Activated CD4-positive, alpha-beta T cell treated with anti-CD3 and anti-CD28 coated beads, Interleukin-2, Interleukin-4, amounts not matched to agents 100 ng/mL and 50 ng/mL, durations not matched to agents 16 hours and 8 hours (primary cell): ENCODE measurements at regions not wholly inside any gene's neighbourhood (a gene's known extent, or its start where the extent isn't known, plus 50 kb on each side); places are given as distances from the start of the nearest gene placed in this dataset.

ENCODE experiments used
- DNase-seq: peaks from one replicate; pipeline ENCODE4 v3.0.0-alpha.2; 2020; ENCODE audit warnings: low spot score

GRCh38 chr3:22485954-22486353 is 717.2 kb upstream of the UBE2E2 start:
- DNase-seq, result no peak

- DNase-seq, result no peak
Observed at GRCh38 chr3:22490747-22491146, 712.4 kb upstream of the UBE2E2 start.

GRCh38 chr3:22491344-22491743 is 711.8 kb upstream of the UBE2E2 start:
- no peak for DNase-seq

- DNase-seq, result no peak
Observed at GRCh38 chr3:22492342-22492741, 710.8 kb upstream of the UBE2E2 start.

GRCh38 chr3:22495241-22495640 is 707.9 kb upstream of the UBE2E2 start:
- DNase-seq, result no peak

GRCh38 chr3:22495791-22496190 is 707.3 kb upstream of the UBE2E2 start:
- no peak for DNase-seq

GRCh38 chr3:22496641-22497040 is 706.5 kb upstream of the UBE2E2 start:
- DNase-seq, result no peak

GRCh38 chr3:22506871-22507270 is 696.3 kb upstream of the UBE2E2 start:
- DNase-seq, result no peak

GRCh38 chr3:22507709-22508108 is 695.4 kb upstream of the UBE2E2 start:
- no peak for DNase-seq

- DNase-seq, result no peak
Observed at GRCh38 chr3:22523925-22524324, 679.2 kb upstream of the UBE2E2 start.

- DNase-seq, result no peak
Observed at GRCh38 chr3:22526266-22526837, 676.8 kb upstream of the UBE2E2 start.

GRCh38 chr3:22536541-22536940 is 666.6 kb upstream of the UBE2E2 start:
- no peak for DNase-seq

- no peak for DNase-seq
Observed at GRCh38 chr3:22537560-22537959, 665.6 kb upstream of the UBE2E2 start.

- no peak for DNase-seq
Observed at GRCh38 chr3:22542311-22542710, 660.8 kb upstream of the UBE2E2 start.

GRCh38 chr3:22555753-22556435 is 647.2 kb upstream of the UBE2E2 start:
- no peak for DNase-seq

GRCh38 chr3:22565393-22565792 is 637.7 kb upstream of the UBE2E2 start:
- no peak for DNase-seq

GRCh38 chr3:22568285-22568684 is 634.8 kb upstream of the UBE2E2 start:
- DNase-seq, result no peak

GRCh38 chr3:22569570-22569969 is 633.6 kb upstream of the UBE2E2 start:
- no peak for DNase-seq

- DNase-seq, result no peak
Observed at GRCh38 chr3:22581007-22581406, 622.1 kb upstream of the UBE2E2 start.

- no peak for DNase-seq
Observed at GRCh38 chr3:22582266-22582665, 620.9 kb upstream of the UBE2E2 start.

GRCh38 chr3:22585504-22585903 is 617.6 kb upstream of the UBE2E2 start:
- DNase-seq, result no peak

GRCh38 chr3:22585911-22586310 is 617.2 kb upstream of the UBE2E2 start:
- DNase-seq, result no peak

GRCh38 chr3:22587446-22587845 is 615.7 kb upstream of the UBE2E2 start:
- no peak for DNase-seq

- DNase-seq, result no peak
Observed at GRCh38 chr3:22593638-22594037, 609.5 kb upstream of the UBE2E2 start.
